ENCODE measurements at regions not wholly inside any gene's neighbourhood (a gene's known extent, or its start where the extent isn't known, plus 50 kb on each side); places are given as distances from the start of the nearest gene placed in this dataset.
"Not testable (repeated sequence)": the region's sequence is repeated elsewhere in the genome, so short reads cannot be mapped to it uniquely, and the experiment has no call there.

- no peak for DNase-seq (ENCODE audit: extremely low read depth, low read depth, low spot score)
These were observed 106.3 kb upstream of the IRX1 start for GRCh38 chr5:3489239-3489843.

DNA sequence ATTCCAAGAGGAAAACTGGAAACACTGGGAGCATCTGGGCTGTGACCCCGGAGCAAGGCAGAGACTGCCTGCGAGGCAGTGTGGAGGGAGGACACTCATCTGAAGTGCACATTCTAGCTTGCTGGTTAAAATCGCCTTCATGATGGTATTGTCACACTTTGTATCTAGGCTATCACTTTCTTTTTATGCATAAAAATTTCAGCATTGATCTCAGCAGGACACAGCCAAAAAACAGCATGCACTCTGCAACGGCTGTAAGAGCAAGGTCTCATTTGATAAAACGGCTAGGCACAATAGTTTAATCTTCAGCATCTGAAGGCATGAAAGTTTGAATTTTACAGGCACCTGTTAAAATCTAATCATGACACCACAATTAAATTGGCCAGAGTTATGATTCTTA lies 110.8 kb upstream of the IRX1 start:
- no peak for DNase-seq (ENCODE audit: extremely low read depth, low read depth, low spot score)

GRCh38 chr5:3481175-3481574 lies 114.5 kb upstream of the IRX1 start:
- DNase-seq (ENCODE audit: extremely low read depth, low read depth, low spot score): no peak

GRCh38 chr5:3475674-3476073 lies 120.0 kb upstream of the IRX1 start:
- DNase-seq (ENCODE audit: extremely low read depth, low read depth, low spot score): no peak

GRCh38 chr5:3466392-3466791 lies 129.2 kb upstream of the IRX1 start:
- no peak for DNase-seq (ENCODE audit: extremely low read depth, low read depth, low spot score)

GRCh38 chr5:3460416-3460815 lies 135.2 kb upstream of the IRX1 start:
- DNase-seq (ENCODE audit: extremely low read depth, low read depth, low spot score): no peak

- no peak for DNase-seq (ENCODE audit: extremely low read depth, low read depth, low spot score)
These were observed 139.4 kb upstream of the IRX1 start for GRCh38 chr5:3456121-3456681.

DNA sequence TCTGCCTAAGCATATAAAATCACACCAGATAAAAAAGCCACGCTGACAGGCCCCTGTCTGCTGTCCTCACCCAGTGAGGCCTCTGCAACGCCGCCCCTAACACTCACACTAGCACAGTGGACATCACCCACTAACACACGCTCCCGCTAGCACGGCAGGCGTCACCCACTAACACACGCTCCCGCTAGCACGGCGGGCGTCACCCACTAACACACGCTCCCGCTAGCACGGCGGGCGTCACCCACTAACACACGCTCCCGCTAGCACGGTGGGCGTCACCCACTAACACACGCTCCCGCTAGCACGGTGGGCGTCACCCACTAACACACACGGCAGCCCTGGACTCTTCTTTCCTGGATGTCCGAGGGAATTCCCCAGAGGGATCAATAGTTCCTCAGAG lies 141.6 kb upstream of the IRX1 start:
- not testable (repeated sequence) for DNase-seq (ENCODE audit: extremely low read depth, low read depth, low spot score)

DNA sequence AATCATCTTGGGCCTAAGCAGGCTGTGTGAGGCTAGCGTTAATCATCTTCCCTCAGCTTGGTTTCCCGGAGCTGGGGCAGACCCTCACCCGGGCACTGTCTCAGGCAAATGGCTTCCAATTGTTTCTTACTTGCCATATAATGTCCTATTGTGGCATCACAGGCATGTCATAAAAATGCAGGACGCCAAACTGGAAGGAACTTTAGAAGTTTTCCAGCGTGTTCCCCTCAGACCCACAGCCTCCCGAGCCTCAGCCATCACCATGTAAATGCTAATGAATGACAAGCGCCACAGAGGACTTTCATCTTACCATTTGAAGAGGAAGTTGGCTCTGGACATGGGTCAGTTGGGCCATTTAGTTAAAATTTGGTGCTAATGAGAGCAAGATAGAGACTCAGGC lies 143.0 kb upstream of the IRX1 start:
- DNase-seq (ENCODE audit: extremely low read depth, low read depth, low spot score): no peak

DNA sequence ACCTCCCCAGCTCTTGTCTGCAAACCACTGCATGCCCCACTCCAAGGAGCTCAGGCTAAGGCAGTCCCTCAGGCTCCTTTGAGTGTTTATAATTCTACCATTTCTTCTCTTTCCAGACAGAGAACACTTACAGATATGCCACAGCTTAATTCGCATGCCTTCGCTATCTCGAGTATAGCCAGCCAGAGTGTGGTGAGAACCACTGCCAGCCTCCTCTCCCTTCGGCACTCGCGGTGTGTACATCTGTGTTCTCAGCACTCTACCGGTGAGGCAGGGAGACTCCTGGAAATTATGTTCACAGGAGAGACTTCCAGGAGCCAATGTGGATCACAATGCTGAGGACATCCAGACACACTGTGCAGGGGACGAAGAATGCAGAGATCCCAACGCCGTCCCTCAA lies 143.7 kb upstream of the IRX1 start:
- DNase-seq (ENCODE audit: extremely low read depth, low read depth, low spot score): no peak

- DNase-seq (ENCODE audit: extremely low read depth, low read depth, low spot score): no peak
These were observed 146.2 kb upstream of the IRX1 start for GRCh38 chr5:3449481-3449880.

DNA sequence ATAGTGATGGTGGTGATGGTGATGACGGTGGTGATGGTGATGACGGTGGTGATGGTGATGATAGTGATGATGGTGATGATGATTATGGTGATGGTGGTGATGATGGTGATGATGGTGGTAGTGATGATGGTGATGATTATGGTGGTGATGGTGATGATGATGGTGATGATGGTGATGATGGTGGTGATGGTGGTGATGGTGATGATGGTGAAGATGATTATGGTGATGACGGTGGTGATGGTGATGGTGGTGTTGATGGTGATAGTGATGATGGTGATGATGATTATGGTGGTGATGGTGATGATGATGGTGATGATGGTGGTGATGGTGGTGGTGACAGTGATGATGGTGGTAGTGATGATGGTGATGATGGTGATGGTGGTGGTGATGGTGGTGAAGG lies 149.2 kb upstream of the IRX1 start:
- no peak for DNase-seq (ENCODE audit: extremely low read depth, low read depth, low spot score)

- DNase-seq (ENCODE audit: extremely low read depth, low read depth, low spot score): not testable (repeated sequence)
These were observed 150.1 kb upstream of the IRX1 start for GRCh38 chr5:3445517-3445916.

DNA sequence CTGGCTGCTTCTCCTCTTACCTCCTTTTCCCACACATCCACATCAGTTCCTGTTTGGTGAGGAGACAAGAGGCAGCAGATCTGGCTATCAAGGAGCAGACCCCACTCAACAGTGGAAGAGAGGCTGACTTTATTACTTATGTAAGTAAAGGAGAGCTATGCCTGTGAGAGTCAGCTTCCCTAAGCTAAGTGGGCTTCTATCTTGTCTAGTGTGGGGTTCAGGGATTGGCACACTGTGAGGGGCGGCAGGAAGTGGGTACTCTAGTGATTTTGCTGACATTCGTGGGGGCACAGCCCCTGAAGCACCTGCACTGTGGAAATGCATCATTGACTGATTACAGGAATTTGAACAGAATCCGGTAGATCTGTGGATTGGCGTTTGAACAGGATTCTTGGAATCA lies 163.5 kb upstream of the IRX1 start:
- no peak for DNase-seq (ENCODE audit: extremely low read depth, low read depth, low spot score)

DNA sequence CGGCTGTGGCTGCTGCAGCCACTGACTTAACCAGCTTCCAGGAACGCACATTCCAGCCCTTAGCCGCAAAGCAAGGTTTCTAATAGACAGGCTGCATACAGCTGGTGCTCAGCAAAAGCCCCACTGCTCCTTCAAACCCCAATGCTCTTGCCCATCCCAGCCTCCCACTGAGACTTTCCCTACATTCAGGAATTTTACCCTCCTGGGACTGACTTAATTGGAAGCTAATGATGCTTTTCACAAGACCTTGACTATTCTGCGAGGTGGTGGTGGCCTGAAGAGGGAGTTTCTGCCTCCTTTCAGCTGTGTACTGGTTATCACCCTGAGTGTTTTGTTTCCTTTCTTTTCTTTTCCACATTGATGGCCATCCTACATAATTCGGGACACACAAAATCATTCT lies 164.9 kb upstream of the IRX1 start:
- no peak for DNase-seq (ENCODE audit: extremely low read depth, low read depth, low spot score)

- DNase-seq (ENCODE audit: extremely low read depth, low read depth, low spot score): no peak
These were observed 165.7 kb upstream of the IRX1 start for GRCh38 chr5:3429962-3430361.

- DNase-seq (ENCODE audit: extremely low read depth, low read depth, low spot score): no peak
These were observed 167.3 kb upstream of the IRX1 start for GRCh38 chr5:3428334-3428733.

- DNase-seq (ENCODE audit: extremely low read depth, low read depth, low spot score): no peak
These were observed 170.7 kb upstream of the IRX1 start for GRCh38 chr5:3424946-3425345.

- DNase-seq (ENCODE audit: extremely low read depth, low read depth, low spot score): no peak
These were observed 178.2 kb upstream of the IRX1 start for GRCh38 chr5:3417376-3417943.

DNA sequence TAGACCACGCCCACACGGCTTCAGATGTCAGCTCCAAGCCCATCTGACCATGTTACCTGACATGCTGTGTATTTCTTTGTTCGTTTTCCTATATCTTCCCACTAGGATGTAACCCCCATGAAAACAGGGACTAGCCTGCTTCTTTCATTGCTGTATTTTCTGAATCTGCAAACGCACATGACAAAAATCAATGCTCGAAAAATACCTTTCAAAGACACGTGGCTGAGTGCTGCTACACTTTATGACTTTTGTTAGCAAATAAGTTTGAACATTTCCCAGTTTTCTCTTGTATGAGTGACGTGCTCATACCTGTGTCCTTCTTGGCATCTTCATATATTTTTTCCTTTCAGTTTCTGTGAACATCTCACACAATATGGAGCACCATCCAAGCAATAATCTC lies 181.3 kb upstream of the IRX1 start:
- DNase-seq (ENCODE audit: extremely low read depth, low read depth, low spot score): no peak

DNA sequence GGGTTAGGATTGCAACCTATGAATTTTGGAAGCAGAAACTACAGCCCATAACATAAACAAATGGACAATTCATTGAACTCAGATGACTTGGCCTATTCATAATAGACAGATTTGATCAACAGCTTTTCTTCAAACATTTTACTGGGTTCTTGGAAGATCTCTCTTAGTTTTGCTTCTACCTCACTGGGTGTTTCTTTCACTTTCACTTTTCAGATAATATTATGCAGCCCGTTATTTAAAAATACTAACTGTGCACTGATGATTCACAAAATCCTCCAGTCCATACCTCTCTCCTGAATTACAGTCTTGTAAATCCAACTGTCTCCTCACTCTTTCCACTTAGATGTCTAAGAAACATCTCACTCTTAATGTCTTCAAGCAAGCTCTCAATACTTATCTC lies 183.5 kb upstream of the IRX1 start:
- no peak for DNase-seq (ENCODE audit: extremely low read depth, low read depth, low spot score)

- no peak for DNase-seq (ENCODE audit: extremely low read depth, low read depth, low spot score)
These were observed 184.3 kb upstream of the IRX1 start for GRCh38 chr5:3411363-3411762.

GRCh38 chr5:3401635-3402034 lies 194.0 kb upstream of the IRX1 start:
- DNase-seq (ENCODE audit: extremely low read depth, low read depth, low spot score): no peak

Data from glomerular endothelial cell (primary cell).